GM18873 (cell line): ENCODE measurements at regions not wholly inside any gene's neighbourhood (a gene's known extent, or its start where the extent isn't known, plus 50 kb on each side); places are given as distances from the start of the nearest gene placed in this dataset.

ENCODE experiments used
- ATAC-seq: cut with Tn5 transposase; IDR thresholded peaks from one replicate; pipeline ENCODE4 v1.9.1; 2021; ENCODE audit warnings: mild to moderate bottlenecking, moderate library complexity, moderate number of reproducible peaks; ENCODE audit not compliant: unreplicated experiment, low FRiP score

- ATAC-seq = no peak
Observed at GRCh38 chr13:53782488-53782961, 753.9 kb downstream of the OLFM4 start.

DNA sequence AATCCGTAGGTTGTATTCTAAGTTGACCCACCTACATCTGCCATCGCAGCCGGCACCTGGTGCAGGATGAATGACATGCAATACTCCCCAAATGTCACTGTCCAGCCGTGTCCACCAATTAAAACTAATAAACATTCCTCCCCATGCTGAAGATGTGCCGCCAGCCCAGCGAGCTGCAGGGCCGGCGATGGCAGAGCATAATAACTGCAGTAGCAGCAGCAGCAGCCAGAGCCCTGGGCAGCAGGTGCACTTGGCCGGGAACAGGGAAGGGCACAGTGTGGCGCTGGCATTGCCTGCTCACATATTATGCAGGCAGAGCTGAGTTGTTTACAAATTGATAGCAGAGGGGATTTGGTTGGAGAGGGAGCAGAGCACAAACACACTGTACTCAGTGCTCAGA is 754.9 kb downstream of the OLFM4 start:
- ATAC-seq = no peak

GRCh38 chr13:53788286-53788685 is 759.7 kb downstream of the OLFM4 start:
- no peak for ATAC-seq

DNA sequence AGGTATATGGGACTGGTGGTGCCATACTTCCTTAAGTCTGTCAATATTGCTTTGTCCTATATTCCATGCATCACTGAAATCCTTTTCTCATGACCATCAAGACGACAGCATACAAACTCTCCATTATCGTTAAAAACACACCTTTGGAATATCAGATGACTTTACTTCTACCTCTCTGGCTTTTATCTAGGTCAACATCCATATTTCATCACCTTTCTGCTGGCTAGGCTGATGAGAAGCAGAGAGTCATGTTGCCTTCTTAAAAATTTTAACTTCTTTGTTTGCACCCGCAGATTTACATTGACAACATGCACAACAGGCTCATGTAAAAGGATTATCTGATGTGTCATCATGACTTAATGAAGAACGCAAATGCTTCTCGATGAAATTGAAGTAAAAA is 771.4 kb downstream of the OLFM4 start:
- no peak for ATAC-seq

DNA sequence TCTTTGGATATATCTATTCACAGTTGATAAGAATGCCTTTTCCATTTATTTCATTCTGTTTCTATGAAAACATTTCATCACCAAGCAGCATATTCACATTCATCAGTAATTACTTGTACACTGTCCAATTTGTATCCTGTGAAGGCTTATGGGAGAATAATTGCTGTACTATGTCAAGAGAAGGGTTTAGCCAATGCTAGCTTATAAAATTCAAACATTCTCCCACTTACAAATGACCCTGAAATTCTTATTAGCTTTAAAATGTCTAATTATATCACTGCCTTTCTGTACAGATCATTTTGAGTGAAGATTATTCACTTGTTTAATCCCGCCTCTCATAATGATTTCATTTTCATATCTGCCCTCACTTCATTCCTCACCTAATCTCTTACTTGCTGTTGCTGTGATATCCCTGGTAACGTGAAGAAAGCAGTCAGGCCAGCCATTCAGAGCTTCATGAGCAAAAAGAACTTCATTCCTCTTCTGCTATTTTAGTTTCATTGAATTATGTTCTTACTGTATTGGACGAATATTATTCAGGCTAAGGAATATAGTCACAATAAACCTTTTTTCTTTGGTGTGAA is 778.7 kb downstream of the OLFM4 start:
- ATAC-seq = no peak

- no peak for ATAC-seq
Observed at GRCh38 chr13:53821632-53822031, 793.0 kb downstream of the OLFM4 start.

GRCh38 chr13:53822136-53822535 is 793.5 kb downstream of the OLFM4 start:
- no peak for ATAC-seq

DNA sequence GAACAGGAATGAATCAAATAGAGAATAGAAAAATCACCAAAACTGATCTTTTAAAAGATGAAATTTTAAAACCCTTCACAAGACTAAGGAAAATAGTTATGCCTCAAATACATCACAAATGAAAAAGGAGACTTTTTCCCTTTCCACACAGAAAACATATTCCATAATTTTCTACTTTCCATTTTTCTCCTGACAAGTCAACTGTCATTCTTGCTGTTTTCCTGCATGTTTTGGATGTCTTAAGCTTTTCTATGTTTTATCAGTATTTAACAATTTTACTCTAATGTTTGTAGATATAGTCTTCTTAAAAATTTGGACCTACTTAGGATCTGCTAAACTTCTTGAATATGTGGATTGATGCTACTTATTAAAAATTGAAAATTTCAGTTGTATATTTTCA is 810.8 kb downstream of the OLFM4 start:
- ATAC-seq = no peak

DNA sequence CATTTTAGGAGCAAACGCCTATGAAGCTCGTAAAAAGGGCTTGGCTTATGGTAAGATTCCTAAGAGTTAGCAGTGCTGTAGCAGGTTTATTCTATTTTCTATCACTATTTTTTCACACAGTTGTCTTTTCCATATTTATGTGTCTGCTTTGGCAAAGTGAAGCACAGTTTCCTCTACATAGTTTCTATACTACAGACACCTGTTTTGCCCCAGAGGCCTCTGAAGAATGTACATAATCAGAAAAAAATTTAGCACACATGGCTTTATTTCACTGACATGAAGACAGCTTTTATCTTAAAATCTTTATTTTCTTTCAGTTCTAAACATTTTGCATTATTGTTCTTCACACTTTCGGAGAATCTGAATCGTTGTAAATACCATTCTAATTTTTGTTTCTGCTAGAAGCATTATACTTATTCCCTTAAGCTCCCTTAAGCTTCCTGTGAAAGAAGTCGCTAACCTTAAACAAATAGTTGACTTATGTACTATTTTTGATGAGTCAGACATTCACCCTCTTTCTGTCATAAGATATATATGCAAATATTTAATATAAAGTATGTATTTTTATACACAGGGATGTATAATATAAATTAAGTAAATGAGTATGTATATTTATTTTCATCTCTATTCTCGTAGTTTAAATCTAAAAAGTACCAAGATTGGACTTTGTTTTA is 816.0 kb downstream of the OLFM4 start:
- no peak for ATAC-seq

DNA sequence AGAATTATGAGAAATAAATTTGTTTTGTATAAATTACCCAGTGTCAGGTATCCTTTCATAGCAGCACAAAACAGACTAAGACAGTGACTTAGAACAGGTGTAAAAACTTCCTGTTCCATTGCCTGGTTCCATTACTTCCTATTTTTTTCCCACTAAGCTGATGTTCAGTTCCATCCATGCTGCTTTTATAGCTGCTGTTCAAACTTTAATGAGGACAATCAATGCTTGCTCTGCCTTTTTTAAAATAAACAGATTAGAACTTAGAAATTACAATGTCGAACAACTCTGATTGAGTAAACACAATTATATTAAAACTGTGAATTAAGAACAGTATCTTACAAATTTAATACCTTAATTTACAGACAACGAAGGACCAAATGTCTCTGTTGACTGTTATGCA is 818.9 kb downstream of the OLFM4 start:
- ATAC-seq = no peak

DNA sequence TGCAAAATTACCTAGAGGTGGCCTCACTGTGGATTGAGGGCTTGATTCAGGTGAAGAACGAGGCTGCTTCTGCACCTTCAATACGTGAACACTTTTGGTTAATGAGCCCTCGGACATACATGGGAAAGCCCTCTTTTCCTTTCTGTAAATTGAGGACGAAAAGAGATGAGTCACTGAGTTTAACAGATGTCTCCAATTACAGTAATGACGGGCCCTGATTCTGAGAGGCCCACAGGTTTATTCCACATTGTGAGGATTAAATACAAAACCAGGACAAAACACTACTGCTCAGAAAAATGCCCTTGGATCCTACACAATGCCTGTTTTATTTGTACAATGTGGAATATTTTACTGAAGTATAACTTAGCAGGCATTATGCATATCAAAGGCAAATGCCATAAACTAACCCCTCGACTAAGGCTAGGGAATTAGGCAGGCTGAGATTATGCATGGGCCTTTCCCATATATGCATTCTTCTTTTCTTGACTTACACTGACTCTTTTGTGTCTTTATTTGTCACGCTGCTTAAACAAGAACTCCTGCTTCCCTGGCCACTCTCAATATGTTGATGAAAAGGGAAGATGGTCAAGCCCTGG is 819.9 kb downstream of the OLFM4 start:
- no peak for ATAC-seq

GRCh38 chr13:53854321-53854720 is 825.7 kb downstream of the OLFM4 start:
- no peak for ATAC-seq

DNA sequence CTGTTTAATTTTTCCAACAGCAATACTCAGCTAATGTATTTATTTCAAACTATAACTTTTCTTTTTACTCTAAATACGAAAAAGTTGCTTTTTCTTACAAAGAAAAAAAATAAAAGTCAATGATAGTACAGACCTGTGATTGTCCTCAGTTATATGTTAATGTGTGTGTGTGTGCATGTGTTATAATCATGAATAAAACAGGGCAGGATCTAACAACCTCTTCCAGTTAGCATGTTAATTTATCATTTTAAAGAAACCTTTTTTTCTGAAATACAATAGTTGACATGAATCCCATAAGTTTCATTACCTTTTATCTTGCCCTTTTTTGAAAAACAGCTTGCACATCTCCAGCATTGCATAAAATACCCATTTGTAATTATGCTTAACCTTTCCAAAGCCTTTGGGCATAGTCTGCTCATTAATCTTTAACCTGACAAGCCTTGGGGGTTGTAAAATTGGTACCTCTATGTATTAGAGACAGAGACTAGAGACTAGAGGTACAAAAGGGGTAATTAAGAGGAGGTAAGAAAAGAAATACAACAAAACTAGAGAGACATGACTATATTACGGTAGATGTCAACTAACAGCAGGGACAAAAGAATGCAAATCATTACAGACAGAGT is 828.1 kb downstream of the OLFM4 start:
- no peak for ATAC-seq

DNA sequence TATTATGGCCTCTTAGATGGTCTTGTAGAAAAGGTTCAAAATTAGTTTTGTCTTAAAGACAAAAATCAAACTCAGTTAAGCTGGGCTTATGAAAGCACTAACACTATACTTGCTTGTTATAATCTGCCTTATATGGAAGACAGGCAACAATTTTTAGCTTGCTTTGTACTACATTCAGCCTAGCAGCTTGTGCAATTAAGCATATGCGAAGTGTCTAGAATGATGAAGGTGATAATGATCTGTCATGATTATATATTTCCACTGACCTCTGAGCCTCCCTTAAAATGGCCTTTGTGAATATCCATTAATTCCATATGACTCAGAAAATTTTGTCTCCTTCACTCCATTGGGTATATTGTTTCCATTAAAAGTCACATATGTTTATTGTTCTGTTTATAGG is 834.9 kb downstream of the OLFM4 start:
- ATAC-seq = no peak

DNA sequence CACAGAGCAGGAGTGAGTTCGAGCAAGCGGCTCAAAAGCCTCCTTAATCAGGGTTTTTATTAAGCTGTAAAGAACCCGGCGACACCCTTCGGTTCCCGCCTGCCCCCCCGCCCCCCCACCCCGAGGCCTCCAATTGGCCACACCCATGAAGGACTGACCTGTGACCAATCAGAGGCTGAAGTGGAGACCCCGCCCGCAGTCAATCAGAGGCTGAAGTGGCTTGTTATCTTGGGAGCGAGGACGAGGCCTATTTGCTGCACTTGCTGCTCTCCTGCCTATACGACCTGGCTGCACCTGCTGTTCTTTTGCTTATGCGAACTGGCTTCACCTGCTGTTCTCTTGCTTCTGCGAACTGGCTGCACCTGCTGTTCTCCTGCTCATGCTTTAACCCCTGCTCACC is 844.9 kb downstream of the OLFM4 start:
- no peak for ATAC-seq

GRCh38 chr13:53878861-53879260 is 850.2 kb downstream of the OLFM4 start:
- ATAC-seq = no peak

- ATAC-seq = no peak
Observed at GRCh38 chr13:53885997-53886396, 857.4 kb downstream of the OLFM4 start.

- no peak for ATAC-seq
Observed at GRCh38 chr13:53890696-53891095, 862.1 kb downstream of the OLFM4 start.

GRCh38 chr13:53901593-53901992 is 873.0 kb downstream of the OLFM4 start:
- no peak for ATAC-seq

DNA sequence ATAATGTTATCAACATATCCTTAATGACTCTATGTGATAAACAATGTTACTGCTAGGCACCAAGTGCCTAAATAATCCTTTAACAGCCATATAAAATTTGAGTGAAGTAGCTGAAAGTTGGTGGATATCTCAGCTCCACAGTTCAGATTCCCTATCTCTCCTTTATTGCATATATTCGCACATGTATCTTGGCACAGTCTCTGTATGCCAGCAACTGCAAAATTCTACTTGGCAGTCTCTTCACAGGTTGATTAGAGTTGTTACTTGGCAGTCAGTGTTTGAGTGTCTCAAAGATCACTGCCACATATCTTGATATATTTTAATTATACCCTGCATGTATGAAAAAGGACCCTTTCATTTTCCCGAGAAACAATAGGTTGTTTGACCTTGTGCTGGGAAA is 879.3 kb downstream of the OLFM4 start:
- ATAC-seq = no peak

DNA sequence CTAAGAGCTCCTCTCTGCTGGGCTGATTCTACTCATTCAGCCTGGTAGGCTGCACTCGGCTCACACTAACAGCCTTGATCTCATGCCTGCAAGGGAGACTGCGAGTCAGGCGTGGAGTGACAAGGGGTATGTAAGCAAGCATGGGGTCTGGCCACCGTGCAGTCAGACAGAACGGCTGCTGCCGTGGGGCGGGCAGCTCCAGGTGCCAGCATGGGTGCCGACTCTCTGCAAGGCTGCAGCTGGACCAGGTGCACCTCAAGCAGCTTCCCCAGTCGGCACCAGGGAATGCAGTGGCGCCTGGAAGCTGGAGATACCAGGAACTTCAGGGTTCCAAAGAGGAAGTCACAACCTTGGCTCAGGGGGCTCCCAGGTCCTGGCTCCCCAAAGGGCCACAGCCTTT is 892.3 kb downstream of the OLFM4 start:
- no peak for ATAC-seq

DNA sequence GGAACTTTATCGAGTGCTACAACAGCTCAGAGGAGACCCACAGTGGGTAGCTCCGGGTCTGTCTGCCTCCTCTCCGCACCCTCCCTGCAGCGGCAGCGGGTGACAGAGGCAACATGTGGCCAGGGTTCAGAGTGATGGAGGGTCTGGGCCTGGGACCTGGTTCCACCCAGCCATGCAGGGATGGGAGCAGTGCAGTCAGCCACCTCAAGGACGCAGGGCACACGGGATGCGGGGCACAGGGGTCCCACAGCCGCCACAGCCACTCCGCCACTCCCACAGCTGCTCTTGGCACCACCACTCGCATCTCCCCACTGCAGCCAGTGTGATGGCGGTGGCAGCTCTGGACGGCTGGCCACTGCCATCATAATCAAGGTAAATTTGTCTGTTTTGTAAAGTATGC is 892.9 kb downstream of the OLFM4 start:
- no peak for ATAC-seq
